ENCODE measurements at regions not wholly inside any gene's neighbourhood (a gene's known extent, or its start where the extent isn't known, plus 50 kb on each side); places are given as distances from the start of the nearest gene placed in this dataset.

- ChIA-PET CTCF (no interaction called here), POLR2A (no interaction called here)
- peaks cover 8% of the 10 kb centered on the region; the same call in 1 of the 2 replicates for H3K9me3 ChIP-seq (ENCODE audit: control insufficient read depth, insufficient read depth, low read length)
- H3K4me3 ChIP-seq (ENCODE audit: low read depth, low read length): no peak overlapping the region
- no peak overlapping the region for H3K27ac ChIP-seq (ENCODE audit: low read depth, low read length)
- peaks cover 55% of the 10 kb centered on the region for H3K27me3 ChIP-seq (ENCODE audit: control insufficient read depth, insufficient read depth, low read length)
- no peak for TF ChIP-seq CTCF (IDR thresholded peaks at IDR 0.05; ENCODE audit: low read depth, low read length)
- DNase-seq (ENCODE audit: low read depth, low spot score): no peak
Measured at GRCh38 chr4:3871181-3871852, 105.1 kb downstream of the ADRA2C start.

GRCh38 chr4:3871881-3872833 lies 106.0 kb downstream of the ADRA2C start:
- H3K9me3 ChIP-seq (ENCODE audit: control insufficient read depth, insufficient read depth, low read length): peaks cover 8% of the 10 kb centered on the region; the same call in 1 of the 2 replicates
- ChIA-PET CTCF (no interaction called here), POLR2A (interaction anchor here (0.5 kb wide), 1 partner anchor 673 kb away, joined by 4 read pairs; no protein-coding TSS in a partner anchor)
- no peak for DNase-seq (ENCODE audit: low read depth, low spot score)
- H3K27ac ChIP-seq (ENCODE audit: low read depth, low read length): no peak overlapping the region
- TF ChIP-seq CTCF (IDR thresholded peaks at IDR 0.05; ENCODE audit: low read depth, low read length): no peak
- H3K4me3 ChIP-seq (ENCODE audit: low read depth, low read length): no peak overlapping the region
- H3K27me3 ChIP-seq (ENCODE audit: control insufficient read depth, insufficient read depth, low read length): peaks cover 57% of the 10 kb centered on the region

DNA sequence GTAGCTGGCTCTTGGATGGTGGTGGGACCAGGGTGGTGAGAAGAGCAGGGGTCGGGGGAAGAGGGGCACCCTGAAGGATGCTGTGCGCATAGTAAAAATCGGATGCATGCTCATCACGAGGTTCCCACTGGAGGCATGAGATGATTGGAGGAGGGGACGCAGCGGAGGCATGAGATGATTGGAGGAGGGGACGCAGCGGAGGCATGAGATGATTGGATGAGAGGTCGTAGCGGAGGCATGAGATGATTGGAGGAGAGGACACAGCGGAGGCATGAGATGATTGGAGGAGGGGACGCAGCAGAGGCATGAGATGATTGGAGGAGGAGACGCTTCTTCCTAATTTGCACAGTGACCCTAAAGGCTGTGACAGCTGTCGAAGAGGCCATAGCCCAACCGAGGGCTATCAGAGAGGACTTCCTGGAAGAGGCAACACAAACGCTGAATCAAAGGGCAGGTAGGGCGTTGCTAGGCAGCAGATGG lies 106.7 kb downstream of the ADRA2C start:
- TF ChIP-seq CTCF (IDR thresholded peaks at IDR 0.05; ENCODE audit: low read depth, low read length): no peak
- DNase-seq (ENCODE audit: low read depth, low spot score): no peak
- Histone ChIP-seq H3K4me3 (ENCODE audit: low read depth, low read length) (no peak overlapping the region), H3K9me3 (ENCODE audit: control insufficient read depth, insufficient read depth, low read length) (peaks cover 3% of the 10 kb centered on the region), H3K27ac (ENCODE audit: low read depth, low read length) (no peak overlapping the region), H3K27me3 (ENCODE audit: control insufficient read depth, insufficient read depth, low read length) (peaks cover 55% of the 10 kb centered on the region)
- CTCF ChIA-PET: no interaction called here
- POLR2A ChIA-PET: interaction anchor here (0.5 kb wide), 1 partner anchor 674 kb away, joined by 4 read pairs; no protein-coding TSS in a partner anchor

GRCh38 chr4:3873408-3874027 lies 107.3 kb downstream of the ADRA2C start:
- H3K9me3 ChIP-seq (ENCODE audit: control insufficient read depth, insufficient read depth, low read length): peaks cover 4% of the 10 kb centered on the region
- POLR2A ChIA-PET: no interaction called here
- CTCF ChIA-PET: no interaction called here
- no peak for DNase-seq (ENCODE audit: low read depth, low spot score)
- no peak overlapping the region for H3K27ac ChIP-seq (ENCODE audit: low read depth, low read length)
- no peak for TF ChIP-seq CTCF (IDR thresholded peaks at IDR 0.05; ENCODE audit: low read depth, low read length)
- H3K4me3 ChIP-seq (ENCODE audit: low read depth, low read length): no peak overlapping the region
- H3K27me3 ChIP-seq (ENCODE audit: control insufficient read depth, insufficient read depth, low read length): peaks cover 61% of the 10 kb centered on the region

Data from AG04450 (cell line).